ENCODE measurements at regions not wholly inside any gene's neighbourhood (a gene's known extent, or its start where the extent isn't known, plus 50 kb on each side); places are given as distances from the start of the nearest gene placed in this dataset.
A peak's percentile ranks its signal among the peaks of the same experiment; 100 is the strongest.
"Not testable (repeated sequence)": the region's sequence is repeated elsewhere in the genome, so short reads cannot be mapped to it uniquely, and the experiment has no call there.

GRCh38 chr4:59535541-59535940 is 1664.6 kb upstream of the ADGRL3 start:
- no peak for DNase-seq
- TF ChIP-seq POLR2A (IDR thresholded peaks at IDR 0.05; ENCODE audit: low read length) = no peak
- no peak for TF ChIP-seq GATA1 (IDR thresholded peaks at IDR 0.05; ENCODE audit: low read depth, low read length)

GRCh38 chr4:59536428-59536827 is 1663.7 kb upstream of the ADGRL3 start:
- TF ChIP-seq POLR2A (IDR thresholded peaks at IDR 0.05; ENCODE audit: low read length) = no peak
- TF ChIP-seq GATA1 (IDR thresholded peaks at IDR 0.05; ENCODE audit: low read depth, low read length) = no peak

GRCh38 chr4:59537246-59537886 is 1662.8 kb upstream of the ADGRL3 start:
- no peak for DNase-seq
- TF ChIP-seq POLR2A (IDR thresholded peaks at IDR 0.05; ENCODE audit: low read length) (no peak), GATA1 (IDR thresholded peaks at IDR 0.05; ENCODE audit: low read depth, low read length) (no peak)

More at GRCh38 chr4:59536428-59536827, 1663.7 kb upstream of the ADGRL3 start:
- DNase-seq = no peak

GRCh38 chr4:59539401-59539800 is 1660.7 kb upstream of the ADGRL3 start:
- DNase-seq = no peak
- TF ChIP-seq POLR2A (IDR thresholded peaks at IDR 0.05; ENCODE audit: low read length) (no peak), GATA1 (IDR thresholded peaks at IDR 0.05; ENCODE audit: low read depth, low read length) (no peak)

GRCh38 chr4:59540311-59540710 is 1659.8 kb upstream of the ADGRL3 start:
- no peak for TF ChIP-seq GATA1 (IDR thresholded peaks at IDR 0.05; ENCODE audit: low read depth, low read length)
- TF ChIP-seq POLR2A (IDR thresholded peaks at IDR 0.05; ENCODE audit: low read length) = no peak

GRCh38 chr4:59553063-59553720 is 1646.9 kb upstream of the ADGRL3 start:
- TF ChIP-seq GATA1 (IDR thresholded peaks at IDR 0.05; ENCODE audit: low read depth, low read length) (no peak), POLR2A (IDR thresholded peaks at IDR 0.05; ENCODE audit: low read length) (no peak)
- peak; percentile 20 to 36 for DNase-seq

More at GRCh38 chr4:59540311-59540710, 1659.8 kb upstream of the ADGRL3 start:
- DNase-seq = no peak

GRCh38 chr4:59553721-59554091 is 1646.4 kb upstream of the ADGRL3 start:
- TF ChIP-seq POLR2A (IDR thresholded peaks at IDR 0.05; ENCODE audit: low read length) = no peak
- no peak for TF ChIP-seq GATA1 (IDR thresholded peaks at IDR 0.05; ENCODE audit: low read depth, low read length)
- peak; percentile 9 to 11 for DNase-seq

GRCh38 chr4:59556191-59556590 is 1643.9 kb upstream of the ADGRL3 start:
- DNase-seq = not testable (repeated sequence)

- DNase-seq = not testable (repeated sequence)
Measured at GRCh38 chr4:59560141-59560648, 1639.9 kb upstream of the ADGRL3 start.

- no peak for DNase-seq
Measured at GRCh38 chr4:59565836-59566235, 1634.3 kb upstream of the ADGRL3 start.

GRCh38 chr4:59570860-59571476 is 1629.2 kb upstream of the ADGRL3 start:
- no peak for DNase-seq
- TF ChIP-seq POLR2A (IDR thresholded peaks at IDR 0.05; ENCODE audit: low read length) (no peak), GATA1 (IDR thresholded peaks at IDR 0.05; ENCODE audit: low read depth, low read length) (no peak)

More at GRCh38 chr4:59565836-59566235, 1634.3 kb upstream of the ADGRL3 start:
- TF ChIP-seq POLR2A (IDR thresholded peaks at IDR 0.05; ENCODE audit: low read length) (no peak), GATA1 (IDR thresholded peaks at IDR 0.05; ENCODE audit: low read depth, low read length) (no peak)

GRCh38 chr4:59571805-59572430 is 1628.2 kb upstream of the ADGRL3 start:
- TF ChIP-seq GATA1 (IDR thresholded peaks at IDR 0.05; ENCODE audit: low read depth, low read length) (no peak), POLR2A (IDR thresholded peaks at IDR 0.05; ENCODE audit: low read length) (no peak)
- no peak for DNase-seq

GRCh38 chr4:59583845-59584568 is 1616.1 kb upstream of the ADGRL3 start:
- TF ChIP-seq POLR2A (IDR thresholded peaks at IDR 0.05; ENCODE audit: low read length) = no peak
- TF ChIP-seq GATA1 (IDR thresholded peaks at IDR 0.05; ENCODE audit: low read depth, low read length) = no peak

More at GRCh38 chr4:59583845-59584568, 1616.1 kb upstream of the ADGRL3 start:
- DNase-seq = no peak

All from erythroblast (primary cell).